Islet of Langerhans (tissue), 1 donor: ENCODE measurements at regions not wholly inside any gene's neighbourhood (a gene's known extent, or its start where the extent isn't known, plus 50 kb on each side); places are given as distances from the start of the nearest gene placed in this dataset.

Source experiments
- FAIRE-seq: peaks from one replicate; lab custom pipeline; 2011; peaks lifted over from hg19 to GRCh38; lab: Jason Lieb, UNC

GRCh38 chr4:181524499-181524898 lies 718.7 kb upstream of the TENM3 start:
- no peak for FAIRE-seq

DNA sequence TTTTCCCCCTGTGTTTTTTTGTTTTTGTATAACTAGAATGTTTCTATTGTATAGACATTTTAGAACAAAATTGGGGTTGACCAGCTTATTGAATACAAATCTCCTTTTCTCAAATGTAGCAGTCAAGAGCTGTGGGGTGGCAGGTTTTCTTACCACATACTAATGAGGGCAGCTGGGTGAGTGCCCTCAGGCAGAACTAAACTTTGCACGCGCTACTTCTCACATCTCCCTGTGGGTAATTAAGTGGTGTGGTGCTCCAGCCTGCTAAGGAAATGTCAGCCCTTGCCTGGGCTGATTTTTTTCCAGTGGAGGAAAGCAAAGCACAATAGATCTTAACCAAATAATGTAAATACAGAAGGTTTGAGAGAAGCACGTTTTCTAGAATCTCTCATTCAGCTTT lies 717.6 kb upstream of the TENM3 start:
- FAIRE-seq: peak; percentile 43

GRCh38 chr4:181528570-181529184 lies 714.5 kb upstream of the TENM3 start:
- FAIRE-seq: peak; percentile 17

DNA sequence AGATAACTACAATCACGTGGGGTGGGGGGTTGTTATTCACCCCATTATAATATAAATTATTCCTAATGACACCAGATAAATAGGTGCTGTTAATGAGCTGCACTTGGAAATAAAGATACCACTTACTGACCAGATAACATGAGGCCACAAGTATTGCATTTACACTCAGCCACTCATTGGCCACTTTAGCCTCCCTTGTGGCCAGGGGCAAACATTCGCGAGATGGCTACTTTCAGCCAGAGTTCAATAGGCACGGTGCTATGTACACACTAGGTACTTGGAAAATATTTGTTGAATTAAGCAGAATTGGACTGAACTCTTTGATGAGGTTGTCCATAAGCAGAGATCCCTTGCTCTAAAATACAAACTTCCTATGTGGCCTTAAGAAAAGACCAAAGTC lies 713.7 kb upstream of the TENM3 start:
- FAIRE-seq: no peak

GRCh38 chr4:181536196-181536746 lies 706.9 kb upstream of the TENM3 start:
- no peak for FAIRE-seq

GRCh38 chr4:181536811-181537434 lies 706.3 kb upstream of the TENM3 start:
- FAIRE-seq: no peak

GRCh38 chr4:181538431-181538830 lies 704.8 kb upstream of the TENM3 start:
- FAIRE-seq: no peak

DNA sequence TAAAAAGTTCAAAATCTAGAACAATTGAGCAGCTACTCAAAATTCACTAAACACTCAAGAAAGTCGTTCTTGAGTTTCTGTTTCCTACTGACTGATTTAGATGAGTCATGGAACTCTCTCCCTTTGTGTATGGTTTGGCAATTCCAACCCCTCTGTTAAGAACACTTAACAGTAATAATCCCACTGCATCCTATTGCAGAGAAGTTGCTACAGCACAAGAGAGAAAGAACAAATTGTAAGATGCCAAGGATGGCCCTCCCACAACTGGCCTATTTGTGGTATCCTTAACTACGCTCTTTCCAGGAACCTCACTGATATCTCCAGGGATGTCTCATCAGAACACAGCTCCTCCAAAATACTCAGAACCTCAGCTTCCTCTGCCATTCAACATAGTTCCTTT lies 701.8 kb upstream of the TENM3 start:
- no peak for FAIRE-seq

DNA sequence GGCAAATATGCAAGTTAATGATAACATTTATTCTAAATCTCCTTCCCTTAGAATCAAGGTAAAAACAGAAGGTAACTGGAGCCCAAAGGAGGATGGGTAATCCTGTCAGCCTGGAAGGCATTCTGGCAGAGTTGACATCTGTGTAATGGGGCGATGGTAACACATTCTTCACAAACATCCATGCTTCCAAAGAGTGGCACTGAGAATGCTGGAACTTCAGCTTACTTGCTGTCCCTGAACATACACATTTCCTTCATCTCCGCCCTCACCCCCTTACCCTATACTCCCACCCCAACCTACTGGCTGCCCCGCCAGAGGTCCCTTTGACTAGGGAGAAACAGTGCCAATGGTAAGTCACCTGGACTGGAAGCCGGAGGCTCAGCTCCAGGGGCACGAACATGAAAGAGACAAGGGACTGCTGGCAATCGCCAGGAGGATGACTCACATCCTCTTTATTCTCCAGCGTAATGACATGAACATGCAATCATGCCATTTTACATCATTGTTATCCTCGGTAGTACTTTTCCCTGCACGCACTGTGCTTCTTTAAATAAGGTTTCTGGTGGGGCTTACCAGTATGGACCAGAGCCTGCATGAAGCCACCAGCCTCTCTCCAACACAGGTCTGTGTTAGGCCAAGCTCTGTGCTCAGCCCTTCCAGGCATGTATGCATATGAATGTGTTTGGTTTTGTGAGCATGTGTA lies 694.2 kb upstream of the TENM3 start:
- no peak for FAIRE-seq

- FAIRE-seq: no peak
Observed at GRCh38 chr4:181549576-181550188, 693.5 kb upstream of the TENM3 start.

- FAIRE-seq: no peak
Observed at GRCh38 chr4:181550381-181550780, 692.8 kb upstream of the TENM3 start.

- no peak for FAIRE-seq
Observed at GRCh38 chr4:181559637-181560036, 683.6 kb upstream of the TENM3 start.

DNA sequence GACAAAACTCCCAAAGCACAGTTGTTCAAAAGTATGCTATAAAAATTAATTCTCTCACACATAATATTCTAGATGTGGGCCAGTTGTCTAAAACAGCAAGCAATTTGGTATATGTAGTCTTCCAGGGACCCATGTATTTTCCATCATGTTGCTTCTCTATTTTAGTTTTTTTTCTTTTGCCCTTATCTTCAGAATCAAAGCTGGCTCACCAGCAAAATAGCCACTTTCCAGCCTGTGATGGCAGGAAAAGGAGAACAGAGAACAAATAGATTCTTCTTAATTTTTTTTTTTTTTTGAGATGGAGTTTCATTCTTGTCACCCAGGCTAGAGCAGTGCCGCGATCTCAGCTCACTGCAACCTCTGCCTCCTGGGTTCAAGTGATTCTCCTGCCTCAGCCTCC lies 680.8 kb upstream of the TENM3 start:
- FAIRE-seq: no peak

GRCh38 chr4:181564625-181565024 lies 678.6 kb upstream of the TENM3 start:
- no peak for FAIRE-seq

DNA sequence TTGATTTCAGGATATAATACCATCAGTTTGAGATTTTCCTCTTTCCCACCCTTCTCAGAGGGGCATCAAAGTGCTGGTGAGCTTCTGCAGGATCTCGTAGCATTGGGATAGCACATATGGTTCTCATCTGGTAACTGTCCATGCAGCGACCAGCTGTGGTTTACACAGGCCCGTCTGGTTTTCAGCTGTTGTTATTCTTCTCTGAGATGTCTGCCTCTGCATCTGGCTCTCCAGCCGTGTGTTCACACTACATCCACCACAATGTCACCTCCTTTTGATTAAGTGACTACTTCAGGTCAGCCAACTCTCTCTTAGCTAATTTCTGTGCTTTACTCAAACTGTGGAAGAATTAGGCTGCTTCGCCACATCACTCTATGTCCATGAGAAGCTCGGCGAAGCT lies 676.7 kb upstream of the TENM3 start:
- no peak for FAIRE-seq

- FAIRE-seq: peak; percentile 99
Observed at GRCh38 chr4:181569553-181569952, 673.6 kb upstream of the TENM3 start.

- FAIRE-seq: no peak
Observed at GRCh38 chr4:181578911-181579310, 664.3 kb upstream of the TENM3 start.

- no peak for FAIRE-seq
Observed at GRCh38 chr4:181579486-181579885, 663.7 kb upstream of the TENM3 start.

- FAIRE-seq: no peak
Observed at GRCh38 chr4:181581983-181582382, 661.2 kb upstream of the TENM3 start.

DNA sequence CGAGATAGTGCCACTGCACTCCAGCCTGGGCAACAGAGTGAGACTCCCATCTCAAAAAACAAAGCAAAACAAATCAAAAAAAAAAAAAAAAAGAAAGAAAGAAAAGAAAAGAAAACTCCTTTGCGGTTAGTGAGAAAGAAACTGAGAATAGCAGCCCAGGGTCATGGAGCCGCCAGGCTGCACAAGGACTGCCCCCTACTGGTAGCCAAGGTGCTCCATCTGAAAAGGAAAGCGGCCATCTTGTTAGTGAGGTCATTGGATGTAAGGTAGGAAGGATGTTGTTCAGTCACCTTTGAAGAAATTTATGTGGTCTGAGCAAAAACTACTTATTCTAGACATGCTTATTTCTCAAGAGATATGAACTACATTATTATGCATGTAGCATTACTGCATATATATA lies 660.6 kb upstream of the TENM3 start:
- no peak for FAIRE-seq

GRCh38 chr4:181588733-181589302 lies 654.4 kb upstream of the TENM3 start:
- FAIRE-seq: no peak

DNA sequence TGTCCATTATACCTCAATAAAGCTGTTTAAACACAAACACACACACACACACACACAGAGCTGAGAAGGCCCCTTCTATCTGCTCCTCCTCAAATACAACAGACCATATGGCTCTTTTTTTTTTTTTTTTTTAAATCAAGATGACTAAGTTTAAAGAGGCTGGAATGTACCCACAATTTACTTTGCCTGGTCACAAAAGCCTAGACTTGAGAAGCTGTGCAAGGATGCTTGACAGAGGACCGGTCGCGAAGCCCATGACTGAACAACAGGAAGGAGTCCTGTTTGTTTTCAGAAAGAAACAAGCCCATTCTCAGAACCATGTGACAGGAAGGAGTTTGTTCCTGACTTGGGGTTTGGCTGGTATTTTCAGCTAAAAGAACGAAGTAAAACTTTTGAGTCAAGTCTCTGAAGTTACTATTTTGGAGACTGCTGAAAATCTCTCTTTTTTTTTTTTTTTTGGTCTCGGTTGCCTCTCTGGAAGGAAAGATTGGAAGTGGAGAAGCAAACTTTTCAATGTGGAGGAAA lies 650.9 kb upstream of the TENM3 start:
- no peak for FAIRE-seq
